Inflammatory macrophage treated with lipopolysaccharide for 1 hour (primary cell): ENCODE measurements at regions not wholly inside any gene's neighbourhood (a gene's known extent, or its start where the extent isn't known, plus 50 kb on each side); places are given as distances from the start of the nearest gene placed in this dataset.

ENCODE experiments used
- DNase-seq, 2 donors: peaks; one replicate each; pipeline ENCODE4 v3.0.0-alpha.2; 2020 to 2022

DNA sequence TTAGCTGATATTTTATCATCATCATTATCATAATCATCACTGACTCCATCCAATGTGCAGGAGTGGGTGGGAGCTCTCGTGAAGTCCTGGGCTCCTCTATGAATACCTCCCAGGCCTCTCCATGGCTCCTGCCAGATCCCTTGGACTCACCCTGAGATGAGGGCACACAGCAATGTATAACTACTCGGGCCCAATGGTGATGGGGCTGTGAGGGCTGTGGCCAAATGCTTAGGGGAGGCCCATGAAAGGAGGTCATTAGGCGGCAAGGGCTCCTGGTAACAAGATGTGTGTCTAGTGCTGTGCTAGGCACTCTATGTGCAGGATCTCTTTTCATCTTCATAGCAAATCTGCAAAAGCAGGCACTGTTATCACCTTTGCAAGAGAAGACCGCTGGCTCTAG is 270.9 kb downstream of the GLRX3 start:
- DNase-seq, result no peak

DNA sequence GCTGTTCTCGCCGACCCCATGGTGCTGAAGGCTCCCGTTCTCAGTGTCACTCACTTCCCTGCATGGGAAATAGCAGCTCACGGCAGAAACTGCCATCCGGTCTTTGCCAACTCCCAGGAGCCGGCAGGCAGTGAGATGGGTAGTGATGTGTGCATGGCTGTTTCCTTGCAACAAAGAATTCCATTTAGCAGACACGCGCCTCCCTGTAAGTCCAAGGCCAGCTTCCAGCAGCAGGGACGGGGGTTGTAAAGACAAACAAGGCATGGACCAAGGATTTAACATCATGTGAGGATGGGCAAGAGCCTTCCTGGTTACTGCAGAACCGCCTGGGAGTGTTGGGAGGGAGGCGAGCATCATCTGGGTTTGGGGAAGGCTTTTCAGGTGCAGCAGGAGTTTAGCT is 273.1 kb downstream of the GLRX3 start:
- DNase-seq, result no peak

DNA sequence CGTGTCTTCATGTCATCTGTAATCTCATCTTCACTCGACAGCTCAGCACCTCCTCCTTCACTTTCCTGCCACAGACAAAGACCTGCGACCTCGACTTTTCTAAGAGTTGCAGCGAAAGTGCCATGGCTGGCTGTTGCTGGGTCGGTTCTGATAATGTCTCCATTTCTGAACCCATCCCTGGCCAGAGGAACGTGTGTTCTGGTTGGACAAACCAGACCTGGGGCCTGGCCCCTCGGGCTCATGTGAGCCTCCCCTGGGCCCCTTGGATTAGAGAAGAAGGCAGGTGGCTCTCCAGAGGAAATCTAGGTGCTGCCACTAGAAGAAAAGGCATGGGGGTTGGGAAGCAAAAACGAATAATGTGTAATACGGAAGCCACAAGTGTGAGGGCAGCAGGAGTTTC is 273.7 kb downstream of the GLRX3 start:
- no peak for DNase-seq

DNA sequence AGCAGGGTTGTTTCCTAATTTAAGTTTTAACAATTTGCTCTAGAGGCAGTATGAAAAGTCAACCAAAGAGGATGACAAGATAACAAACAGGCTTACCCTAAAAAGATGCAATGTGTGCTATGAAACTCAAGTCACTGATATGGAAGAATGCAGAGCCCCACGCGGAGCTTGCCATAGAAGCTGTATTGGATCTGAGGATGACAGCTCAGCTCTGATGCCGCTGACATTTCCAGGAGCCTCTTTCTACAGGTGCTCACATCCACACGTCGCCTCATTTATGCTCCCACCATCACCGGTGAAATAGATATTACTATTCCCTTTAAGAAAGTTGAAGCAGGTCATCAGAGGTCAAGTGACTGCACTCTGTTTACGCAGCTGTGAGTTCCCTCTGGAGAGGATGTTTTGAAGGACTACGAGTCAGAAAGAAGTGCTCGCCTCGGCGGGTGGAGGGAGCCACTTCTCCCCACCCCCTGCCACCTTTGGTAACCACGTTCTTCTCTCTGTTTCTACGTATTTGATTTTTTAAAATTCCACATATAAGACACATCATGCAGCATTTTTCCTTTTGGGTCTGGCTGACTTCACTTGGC is 275.4 kb downstream of the GLRX3 start:
- DNase-seq, result no peak

DNA sequence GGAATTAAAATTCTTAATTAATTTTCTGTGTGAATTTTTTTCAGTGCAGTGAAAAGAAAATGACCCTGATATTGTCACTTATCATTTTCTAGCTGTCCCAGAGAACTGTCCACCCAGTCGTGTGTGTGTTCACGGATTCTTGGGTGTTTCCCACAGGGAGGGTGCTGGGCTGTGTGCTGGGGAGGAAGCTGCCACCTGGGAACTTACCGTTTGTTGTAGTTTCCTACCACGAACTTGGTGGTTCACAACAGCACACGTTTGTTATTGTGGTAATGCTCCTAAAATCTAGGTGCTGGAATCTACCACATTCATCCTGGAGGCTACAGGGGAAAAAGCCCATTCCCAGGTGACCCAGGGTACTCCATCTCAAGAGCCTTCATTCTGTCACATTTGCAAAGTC is 276.1 kb downstream of the GLRX3 start:
- DNase-seq, result no peak

DNA sequence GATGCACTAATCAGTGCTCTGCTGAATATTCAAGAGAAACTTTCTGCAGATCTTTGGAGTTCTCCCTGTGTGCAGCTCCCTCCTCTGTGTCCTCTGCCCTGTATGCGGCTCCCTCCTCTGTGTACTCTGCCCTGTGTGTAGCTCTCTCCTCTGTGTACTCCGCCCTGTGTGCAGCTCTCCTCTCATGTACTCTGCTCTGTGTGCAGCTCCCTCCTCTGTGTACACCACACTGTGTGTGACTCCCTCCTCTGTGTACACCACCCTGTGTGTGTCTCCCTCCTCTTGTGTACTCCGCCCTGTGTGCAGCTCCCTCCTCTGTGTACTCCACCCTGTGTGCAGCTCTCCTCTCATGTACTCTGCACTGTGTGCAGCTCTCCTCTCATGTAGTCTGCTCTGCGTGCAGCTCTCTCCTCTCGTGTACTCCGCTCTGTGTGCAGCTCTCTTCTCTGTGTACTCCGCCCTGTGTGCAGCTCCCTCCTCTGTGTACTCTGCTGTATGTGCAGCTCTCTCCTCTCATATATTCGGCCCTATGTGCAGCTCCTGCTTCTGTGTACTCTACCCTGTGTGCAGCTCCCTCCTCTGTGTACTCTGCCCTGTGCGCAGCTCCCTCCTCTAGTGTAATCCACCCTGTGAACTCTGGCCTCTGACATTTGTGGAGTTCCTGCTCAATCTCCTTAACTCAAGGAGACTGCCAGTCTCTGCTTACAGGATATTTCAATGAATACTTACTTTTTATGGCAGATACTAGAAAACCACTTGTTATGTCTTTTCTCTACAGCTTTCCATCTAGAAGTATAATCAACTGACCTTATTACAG is 280.4 kb downstream of the GLRX3 start:
- no peak for DNase-seq

DNA sequence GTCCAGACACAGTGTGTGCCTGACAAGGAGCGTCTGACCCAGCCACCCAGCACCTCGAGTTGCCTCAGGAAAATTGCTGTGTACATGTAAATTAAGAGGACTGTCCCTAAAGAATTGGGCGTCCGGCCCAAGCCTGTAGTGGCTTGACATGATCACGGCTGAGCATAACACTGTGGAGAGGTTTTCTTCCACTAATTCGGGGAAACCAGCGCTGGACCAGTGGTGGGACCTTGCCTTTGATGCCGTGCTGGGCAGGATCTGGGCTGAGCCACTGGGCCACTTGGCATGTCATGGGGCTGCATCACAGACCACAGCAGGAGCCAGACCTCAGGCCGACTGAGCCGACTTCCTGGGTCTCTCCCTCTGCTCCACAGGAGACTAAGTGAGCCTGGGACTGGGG is 282.5 kb downstream of the GLRX3 start:
- no peak for DNase-seq

DNA sequence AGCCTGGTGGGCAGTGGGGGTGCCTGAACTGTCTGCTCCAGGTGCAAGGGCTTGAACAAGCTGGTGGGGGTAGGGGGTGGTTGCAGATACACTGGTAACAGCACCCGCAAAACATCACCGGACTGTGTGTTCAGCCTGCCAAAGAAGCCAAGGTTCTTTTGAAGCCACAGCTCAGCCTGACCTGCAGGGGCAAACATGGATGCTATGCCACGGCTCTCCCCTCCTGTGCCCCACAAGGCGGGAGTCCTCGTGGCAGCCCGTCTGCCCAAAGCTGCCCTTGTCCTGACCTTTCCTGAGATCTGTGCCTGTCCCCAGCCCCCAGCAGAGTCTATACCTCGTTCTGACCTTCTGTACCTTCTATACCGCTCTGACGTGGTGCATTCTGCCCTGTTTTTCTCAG is 285.7 kb downstream of the GLRX3 start:
- no peak for DNase-seq

DNA sequence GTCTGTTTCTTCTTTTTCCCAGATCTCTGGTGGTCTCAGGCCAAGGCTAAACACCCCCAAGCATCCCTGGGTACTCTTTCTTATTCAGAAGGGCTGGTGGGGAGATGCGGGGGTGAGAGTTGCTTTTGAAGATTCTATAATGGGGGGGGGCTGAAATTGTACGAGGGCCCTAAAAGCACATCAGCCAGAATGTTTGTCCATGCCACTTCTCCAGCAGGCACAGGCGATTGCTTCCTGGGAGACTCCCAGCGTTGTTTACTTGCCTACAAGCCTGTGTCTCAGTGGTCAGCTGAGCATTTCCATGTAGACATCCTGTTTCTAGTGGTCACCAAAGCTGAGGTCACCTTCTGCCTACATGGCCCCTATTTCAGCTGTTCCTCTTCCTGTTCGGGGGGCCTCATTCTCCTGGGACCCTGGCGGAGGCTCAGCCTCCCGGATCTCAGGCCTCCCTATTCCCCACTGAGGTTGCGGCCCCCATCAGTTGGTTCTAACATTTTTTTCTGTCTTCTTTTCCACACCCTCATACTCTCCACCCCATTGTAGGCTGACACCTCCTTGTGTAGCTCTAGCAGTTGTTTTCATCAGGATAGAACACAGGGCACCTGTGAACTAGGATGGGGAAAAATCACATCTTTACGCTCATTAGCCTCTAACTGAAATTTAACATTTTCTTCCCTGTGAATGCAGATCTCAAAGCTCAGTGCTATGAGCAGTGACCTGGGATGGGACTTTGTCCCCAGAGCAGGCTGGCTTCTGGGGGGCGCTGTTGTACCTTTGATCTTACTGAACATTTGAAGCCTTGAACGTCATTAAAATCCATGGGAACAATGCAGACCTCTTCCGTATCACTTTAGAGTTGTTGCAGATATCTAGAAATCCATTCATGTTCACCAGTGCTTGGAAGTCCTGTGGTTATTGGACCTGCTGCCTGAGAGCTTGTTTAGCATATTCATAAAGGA is 286.5 kb downstream of the GLRX3 start:
- DNase-seq, result no peak

DNA sequence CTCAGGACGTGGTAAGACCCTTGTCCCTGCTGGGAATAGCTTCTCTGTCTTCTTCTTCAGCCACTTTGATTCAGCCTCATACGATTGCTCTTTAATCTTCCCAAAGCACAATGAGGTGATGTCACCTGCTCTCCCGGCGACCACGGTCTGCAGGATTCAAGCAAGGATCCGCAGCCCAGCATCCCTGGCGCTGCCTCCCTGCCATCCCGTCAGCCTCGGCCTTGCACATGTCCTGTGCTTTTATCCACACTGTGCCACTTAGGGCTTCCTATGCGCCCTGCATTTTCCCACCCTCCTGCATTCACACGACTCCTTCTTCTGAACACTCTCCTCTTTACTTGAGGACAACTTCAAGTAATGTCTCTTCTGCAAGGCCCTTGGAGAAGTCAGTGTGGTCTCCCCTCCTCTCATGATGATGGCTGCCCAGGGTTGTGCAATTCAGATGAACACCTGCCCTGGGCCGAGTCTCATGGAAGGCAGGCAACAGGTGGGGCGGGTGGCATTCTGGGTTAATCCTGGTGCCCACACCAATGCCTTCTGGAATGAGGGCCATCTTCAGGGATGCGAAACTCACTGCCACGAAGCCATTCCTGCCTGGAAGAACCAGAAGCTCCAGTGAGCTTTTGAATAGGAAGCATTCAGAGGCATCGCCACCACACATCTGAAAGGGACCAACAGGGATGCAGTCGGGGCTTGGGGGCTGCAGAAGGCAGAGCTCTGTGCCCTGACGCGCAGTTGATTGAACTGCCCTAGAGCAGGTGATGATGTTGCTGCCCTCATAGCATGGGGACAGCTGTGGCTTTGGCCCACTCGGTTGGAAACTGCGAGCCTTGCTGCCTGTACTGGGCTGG is 287.5 kb downstream of the GLRX3 start:
- no peak for DNase-seq

DNA sequence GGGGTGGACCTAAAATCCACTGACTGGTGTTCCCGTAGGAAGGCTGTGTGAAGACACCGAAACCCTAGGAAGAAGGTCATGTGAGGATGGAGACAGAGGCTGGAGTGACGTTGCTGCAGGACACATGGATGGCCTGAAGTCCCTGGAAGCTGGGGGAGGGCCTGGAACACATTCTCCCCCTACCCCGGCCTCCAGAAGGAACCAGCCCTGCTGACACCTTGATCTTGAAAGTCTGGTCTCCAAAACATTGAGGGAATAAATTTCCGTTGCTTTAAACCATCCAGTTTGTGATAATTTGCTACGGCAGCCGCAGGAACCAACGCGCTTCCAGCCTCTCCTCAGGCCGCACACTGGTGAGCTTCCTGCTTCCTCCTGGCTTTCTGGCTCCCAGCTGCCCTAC is 288.2 kb downstream of the GLRX3 start:
- DNase-seq, result no peak

DNA sequence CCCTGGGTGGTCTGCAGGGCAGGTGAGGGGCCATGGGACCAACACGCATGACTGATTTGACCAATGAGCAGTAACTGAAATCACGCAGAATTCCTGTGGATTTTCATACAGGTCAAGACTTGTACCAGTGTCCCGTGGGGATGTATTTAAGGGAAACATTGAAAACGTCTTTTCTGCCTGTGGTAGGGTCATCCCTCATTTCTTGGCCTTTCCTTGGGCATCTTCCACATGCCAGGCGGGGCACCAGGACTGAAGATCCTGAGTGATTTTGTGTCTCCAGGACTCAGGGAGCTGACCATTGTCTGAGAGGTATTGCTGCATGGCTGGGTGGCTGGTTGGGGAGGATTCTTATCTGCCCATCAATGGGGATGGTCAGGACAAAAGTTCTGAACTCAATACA is 289.0 kb downstream of the GLRX3 start:
- no peak for DNase-seq

DNA sequence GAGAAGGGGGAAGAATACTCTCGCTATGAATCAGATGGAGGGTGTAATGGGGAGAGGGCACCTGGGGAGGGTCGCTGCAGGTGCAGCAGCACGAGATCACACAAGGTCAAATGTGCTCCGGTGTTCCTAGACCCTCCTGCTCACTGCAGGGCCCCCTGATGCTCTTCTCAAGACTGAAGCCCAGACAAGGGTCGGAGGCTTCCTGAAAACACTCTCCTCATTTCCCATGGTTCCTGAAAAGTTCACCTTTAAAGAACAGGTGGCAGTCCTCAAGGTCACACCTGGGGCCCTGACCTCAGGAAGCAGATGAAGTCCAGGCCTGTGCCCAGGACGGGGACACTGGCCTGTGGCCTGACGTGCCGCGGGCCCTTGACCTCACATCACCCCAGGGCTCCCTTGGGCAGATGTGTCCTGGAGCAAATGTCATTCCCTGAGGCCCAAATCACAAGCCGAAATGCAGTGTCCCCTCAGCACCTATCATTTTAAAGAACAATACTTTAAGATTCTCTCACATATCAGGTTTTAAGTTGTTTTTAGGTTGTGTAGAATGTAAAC is 289.8 kb downstream of the GLRX3 start:
- no peak for DNase-seq

DNA sequence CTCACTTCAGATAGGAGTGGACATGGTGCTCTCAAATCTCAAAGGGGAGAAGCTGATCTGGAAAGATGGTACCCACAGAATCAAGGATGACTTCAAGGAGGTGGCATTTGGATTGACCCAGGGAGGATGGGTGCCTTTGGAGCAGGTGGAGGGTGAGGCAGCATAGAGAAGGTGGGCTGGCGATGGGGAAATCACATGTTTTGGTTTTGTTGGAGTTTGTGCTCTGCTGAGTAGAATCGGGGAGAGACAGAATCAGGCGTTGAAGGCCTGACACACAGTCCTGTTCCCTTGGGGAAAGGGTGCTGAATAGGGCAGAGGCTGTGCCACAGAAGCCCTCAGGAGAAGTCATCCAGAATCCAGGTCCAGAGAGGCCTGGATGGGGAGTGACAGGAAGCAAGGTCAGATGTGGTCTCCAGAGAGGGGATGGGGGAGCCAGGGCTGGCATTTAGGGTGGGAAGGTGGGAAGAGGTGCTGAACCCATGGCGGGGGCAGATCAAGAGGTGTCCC is 291.1 kb downstream of the GLRX3 start:
- DNase-seq, result no peak

DNA sequence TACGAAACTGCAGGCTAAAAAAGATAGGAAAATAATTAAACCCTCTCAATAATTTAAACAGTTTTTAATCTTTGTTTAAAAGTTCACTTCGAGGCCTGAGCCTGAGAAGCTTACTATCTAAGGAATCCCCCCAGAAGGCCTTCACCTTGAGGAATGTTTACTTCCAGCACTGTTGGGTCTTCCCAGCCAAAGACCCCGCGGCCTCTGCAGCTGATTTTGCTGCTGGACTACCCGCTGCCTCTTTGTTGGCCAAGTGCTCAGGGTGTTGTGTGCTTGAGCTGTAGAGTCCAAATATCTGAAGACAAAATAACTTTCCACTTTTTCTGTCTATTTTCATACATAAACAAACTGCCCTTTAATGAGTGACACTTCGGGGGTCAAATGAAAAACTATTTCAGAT is 292.7 kb downstream of the GLRX3 start:
- no peak for DNase-seq

DNA sequence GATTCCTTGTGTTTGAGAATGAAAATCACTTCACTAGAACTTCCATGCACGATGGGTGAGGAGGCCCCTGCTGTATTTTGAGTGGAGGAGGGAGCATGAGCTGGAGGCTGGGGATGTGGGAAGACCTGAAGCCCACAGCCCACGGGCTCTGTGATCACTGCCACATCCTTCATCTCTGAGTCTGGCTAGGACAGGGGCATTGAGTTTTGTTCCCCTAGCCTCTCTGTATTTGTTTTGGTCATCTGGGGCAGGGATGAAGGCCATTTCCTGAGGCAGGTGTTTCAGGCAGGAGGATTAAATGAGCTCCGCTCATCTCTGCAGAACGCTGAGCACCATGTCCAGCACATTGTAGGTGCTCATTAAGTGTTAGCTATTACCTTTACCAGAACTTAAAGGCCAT is 293.6 kb downstream of the GLRX3 start:
- no peak for DNase-seq

DNA sequence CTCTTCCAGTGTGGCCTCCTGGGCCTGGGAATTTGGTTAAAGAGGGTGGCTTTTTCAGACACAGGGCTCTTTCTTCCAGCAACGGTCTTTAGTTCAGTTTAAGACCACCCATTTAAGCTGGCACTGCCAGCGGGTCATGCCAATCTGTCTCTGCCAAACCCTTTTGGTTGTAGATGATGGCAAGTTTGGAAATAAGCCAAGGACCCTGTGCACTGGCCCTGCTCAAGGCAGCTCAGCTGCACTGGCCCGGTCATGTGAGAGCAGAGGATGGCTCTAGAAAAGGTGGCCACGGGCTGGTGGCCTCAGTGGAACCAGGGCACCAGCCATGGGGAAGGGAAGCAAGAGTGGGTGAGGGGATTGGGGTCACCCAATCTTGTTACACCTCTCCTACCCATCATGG is 294.1 kb downstream of the GLRX3 start:
- no peak for DNase-seq

DNA sequence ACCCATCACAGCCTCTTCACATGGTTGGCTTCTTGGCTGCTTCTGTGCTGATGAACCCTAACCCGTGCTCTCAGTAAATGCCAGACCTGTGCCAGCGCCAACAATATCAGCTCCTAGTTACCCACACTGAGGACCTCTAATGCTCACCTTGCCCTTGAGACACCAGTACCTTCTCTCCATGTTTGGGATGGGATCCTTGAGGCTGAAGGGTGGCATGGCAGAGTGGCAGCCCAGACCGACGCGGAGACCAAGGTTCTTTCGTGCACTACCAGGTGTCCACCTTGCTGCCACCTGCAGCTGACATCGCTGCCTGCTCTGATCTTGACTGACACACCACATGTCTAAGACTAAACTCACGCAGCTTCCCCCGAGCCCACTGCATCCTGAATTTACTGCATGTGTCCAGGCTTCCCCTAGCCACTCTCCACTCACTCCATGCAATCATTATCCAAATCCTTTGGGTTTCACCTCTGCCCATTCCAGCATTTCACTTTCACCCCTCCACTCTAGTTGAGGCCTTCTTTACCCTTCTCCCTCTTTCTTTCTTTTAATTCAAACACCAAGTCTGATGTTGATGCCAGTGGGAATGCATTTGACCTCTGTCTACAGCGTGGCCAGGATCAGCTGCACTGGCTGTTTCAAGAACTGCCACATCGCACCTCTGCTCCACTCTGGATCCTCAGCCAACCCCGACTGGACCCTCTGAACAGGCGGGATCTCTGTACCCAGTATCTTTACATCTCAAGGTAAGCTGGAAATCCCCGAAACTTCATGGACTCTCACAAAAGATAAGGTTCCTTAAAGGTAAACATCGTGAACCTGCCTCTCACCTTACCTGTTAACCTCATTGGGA is 294.9 kb downstream of the GLRX3 start:
- DNase-seq, result no peak

DNA sequence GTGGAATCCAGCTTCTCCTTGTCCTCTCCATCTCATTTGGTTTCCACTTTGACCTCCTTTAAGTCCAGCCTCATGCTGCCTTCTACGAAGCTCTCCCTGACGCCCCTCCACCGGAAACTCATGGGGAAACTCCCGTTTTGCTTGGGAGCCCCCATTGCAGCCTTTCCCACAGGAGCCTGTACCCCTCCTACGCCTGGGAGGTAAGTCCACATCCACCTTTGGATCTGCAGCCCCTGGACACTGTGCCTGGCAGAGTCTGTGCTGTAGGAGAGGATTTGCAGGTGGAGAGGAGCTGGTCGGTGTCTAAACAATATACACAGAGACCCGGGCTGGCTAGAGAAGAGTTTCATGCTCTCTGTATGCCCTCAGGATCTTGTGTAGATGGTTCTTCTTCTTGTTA is 296.1 kb downstream of the GLRX3 start:
- no peak for DNase-seq

DNA sequence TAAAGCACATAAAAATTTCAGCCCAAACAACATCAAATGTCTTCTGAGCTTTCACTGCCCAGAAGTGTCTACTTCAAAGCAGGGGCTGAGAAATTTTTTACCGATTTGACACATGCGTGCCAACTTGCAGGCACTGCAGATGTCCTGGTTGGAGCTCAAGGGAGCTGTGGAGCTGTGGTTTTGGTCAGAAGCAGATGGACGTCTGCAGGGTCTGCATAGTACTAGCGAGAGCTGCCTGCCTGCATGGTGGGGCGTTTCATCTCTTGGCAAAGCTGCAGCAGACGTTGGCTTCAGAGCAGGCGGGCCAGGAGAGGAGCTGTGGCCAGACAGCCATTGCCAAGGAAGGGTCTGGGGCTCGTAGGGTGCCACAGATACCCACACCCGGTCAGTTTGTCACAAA is 296.7 kb downstream of the GLRX3 start:
- DNase-seq, result no peak
